ENCODE measurements at regions not wholly inside any gene's neighbourhood (a gene's known extent, or its start where the extent isn't known, plus 50 kb on each side); places are given as distances from the start of the nearest gene placed in this dataset.
"Not testable (repeated sequence)": the region's sequence is repeated elsewhere in the genome, so short reads cannot be mapped to it uniquely, and the experiment has no call there.

DNA sequence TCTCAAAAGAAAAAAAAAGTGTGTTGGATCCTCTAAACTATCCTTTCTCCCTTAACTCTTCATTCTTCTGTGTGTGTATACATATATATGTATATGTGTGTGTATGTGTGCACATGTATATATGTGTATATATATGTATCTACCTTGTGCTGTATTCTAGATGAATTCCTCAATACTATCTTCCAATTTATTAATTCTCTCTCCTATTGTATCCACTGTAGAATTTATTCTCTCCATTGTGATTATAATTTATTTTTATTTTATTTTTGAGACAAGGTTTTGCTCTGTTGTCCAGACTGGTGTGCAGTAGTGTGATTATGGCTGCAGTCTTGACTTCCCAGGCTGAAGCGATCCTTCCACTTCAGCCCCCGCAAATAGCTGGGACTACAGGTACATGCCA is 147.1 kb upstream of the ZNF618 start:
- Mint-ChIP-seq H3K27ac (no peak overlapping the region), H3K9me3 (peaks cover 4% of the 10 kb centered on the region), H3K4me3 (no peak overlapping the region), H3K36me3 (ENCODE audit: low read depth) (no peaks in the 10 kb centered on the region), H3K4me1 (ENCODE audit: low read depth) (no peaks in the 10 kb centered on the region), H3K27me3 (ENCODE audit: low read depth) (peaks cover 4% of the 10 kb centered on the region)
- DNase-seq (ENCODE audit: low spot score): no peak

DNA sequence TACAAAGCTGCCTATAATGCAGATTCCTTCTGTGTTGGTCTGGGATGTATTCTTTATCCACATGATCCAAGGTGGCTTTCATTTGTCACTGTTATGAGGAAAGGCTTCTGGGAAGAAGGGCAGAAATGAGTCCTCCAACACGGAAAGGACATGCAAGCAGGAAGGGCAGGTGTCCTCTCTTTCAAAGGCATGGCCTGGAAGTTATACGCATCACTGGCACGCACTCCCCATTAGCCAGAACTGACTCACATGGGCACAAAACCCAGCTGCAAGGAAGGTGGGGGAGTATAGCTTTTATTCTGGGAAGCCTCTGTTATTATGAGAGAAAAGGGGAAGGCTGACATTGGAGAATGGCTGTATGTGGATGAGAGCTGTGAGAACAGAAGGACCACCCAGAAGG is 141.3 kb upstream of the ZNF618 start:
- Mint-ChIP-seq H3K4me3 (no peak overlapping the region), H3K9me3 (no peaks in the 10 kb centered on the region), H3K27ac (no peak overlapping the region), H3K4me1 (ENCODE audit: low read depth) (no peaks in the 10 kb centered on the region), H3K36me3 (ENCODE audit: low read depth) (no peaks in the 10 kb centered on the region), H3K27me3 (ENCODE audit: low read depth) (no peaks in the 10 kb centered on the region)
- no peak for DNase-seq (ENCODE audit: low spot score)

DNA sequence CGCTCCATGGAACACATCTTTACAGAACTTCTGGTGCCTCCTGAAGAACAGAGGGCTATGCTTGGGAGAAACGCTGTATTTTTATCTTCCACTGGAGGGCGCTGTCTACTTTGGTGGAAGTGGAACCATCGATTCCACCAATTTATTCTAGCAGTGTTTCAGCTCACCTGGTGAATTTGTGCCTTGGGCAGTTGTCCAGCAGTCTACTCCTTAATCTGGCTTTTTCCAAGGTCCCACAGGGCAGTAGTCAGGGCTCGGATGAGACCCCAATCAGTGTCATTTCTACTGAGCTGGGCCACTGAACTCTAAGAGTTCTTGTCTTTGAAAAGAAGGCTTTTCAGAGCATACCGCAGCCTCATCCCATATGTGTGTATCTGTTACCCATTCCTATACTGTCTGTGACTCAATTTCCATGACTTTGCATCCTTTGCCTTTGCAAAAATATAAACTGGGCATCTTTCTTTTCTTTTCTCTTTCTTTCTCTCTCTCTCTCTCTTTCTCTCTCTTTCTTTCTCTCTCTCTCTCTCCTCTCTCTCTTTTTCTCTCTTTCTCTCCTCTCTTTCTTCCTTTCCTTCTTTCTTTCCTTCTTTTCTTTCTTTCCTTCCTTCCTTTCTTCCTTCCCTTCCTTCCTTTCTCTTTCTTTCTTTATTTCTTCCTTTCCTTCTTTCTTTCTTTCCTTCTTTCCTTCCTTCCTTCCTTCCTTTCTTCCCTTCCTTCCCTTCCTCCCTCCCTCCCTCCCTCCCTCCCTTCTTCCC is 138.4 kb upstream of the ZNF618 start:
- no peaks in the 10 kb centered on the region for H3K27me3 Mint-ChIP-seq (ENCODE audit: low read depth)
- H3K27ac Mint-ChIP-seq: no peak overlapping the region
- DNase-seq (ENCODE audit: low spot score): peak; percentile 15
- H3K9me3 Mint-ChIP-seq: peaks cover 4% of the 10 kb centered on the region
- H3K4me1 Mint-ChIP-seq (ENCODE audit: low read depth): no peaks in the 10 kb centered on the region
- no peaks in the 10 kb centered on the region for H3K36me3 Mint-ChIP-seq (ENCODE audit: low read depth)
- H3K4me3 Mint-ChIP-seq: no peak overlapping the region

DNA sequence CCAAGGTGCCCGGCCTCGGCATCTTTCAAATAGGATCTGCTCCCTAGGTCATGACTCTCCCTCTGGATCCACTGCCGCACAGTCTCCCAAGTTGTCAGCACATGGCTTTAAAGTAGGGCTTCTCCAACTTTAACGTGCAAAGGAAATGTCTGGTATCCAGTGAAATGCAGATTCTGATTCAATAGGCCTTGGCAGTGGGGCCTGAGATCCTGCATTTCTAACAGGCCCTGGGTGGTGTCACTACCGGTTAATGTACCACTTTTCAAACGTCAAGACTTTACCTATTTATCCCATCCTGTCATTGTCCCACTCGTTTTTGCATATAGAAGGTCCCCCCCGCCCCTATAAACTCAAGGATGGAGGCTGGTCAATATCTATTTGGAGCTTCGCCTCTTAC is 137.6 kb upstream of the ZNF618 start:
- H3K27me3 Mint-ChIP-seq (ENCODE audit: low read depth): no peaks in the 10 kb centered on the region
- no peaks in the 10 kb centered on the region for H3K4me1 Mint-ChIP-seq (ENCODE audit: low read depth)
- H3K9me3 Mint-ChIP-seq: peaks cover 4% of the 10 kb centered on the region
- no peak overlapping the region for H3K4me3 Mint-ChIP-seq
- no peak for DNase-seq (ENCODE audit: low spot score)
- no peak overlapping the region for H3K27ac Mint-ChIP-seq
- no peaks in the 10 kb centered on the region for H3K36me3 Mint-ChIP-seq (ENCODE audit: low read depth)

DNA sequence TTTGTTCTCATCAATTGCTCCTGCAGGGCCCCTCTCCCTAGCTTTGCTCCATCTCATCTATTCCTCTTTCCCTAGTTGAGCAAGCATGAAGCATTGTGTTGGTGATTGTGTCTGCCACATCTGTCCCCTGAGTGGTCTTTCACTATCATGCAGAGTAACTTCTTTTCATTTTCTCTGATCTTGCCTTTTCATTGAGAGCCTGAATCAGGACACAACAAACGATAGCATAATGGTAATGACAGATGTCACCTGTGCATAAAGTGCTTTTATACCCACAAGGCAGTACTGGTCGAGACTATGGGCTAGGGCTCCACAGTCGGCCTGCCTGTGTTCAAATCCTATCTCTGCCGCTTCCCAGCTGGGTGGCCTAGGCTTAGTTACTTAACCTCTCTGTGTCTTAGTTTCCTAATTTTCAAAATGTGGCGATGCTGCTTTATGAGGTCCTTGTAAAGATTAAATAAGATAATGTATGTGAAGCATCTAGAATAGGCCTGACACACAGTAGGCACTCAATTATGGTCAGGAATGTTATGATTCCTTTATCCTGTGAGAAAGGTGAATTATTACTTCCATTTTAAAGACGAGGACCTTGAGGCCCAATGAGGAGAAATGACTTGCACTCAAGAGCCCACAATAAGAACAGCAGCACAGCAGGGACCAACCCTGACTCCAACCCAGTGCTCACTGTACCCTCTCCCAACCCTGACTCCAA is 137.1 kb upstream of the ZNF618 start:
- Mint-ChIP-seq H3K4me1 (ENCODE audit: low read depth) (no peaks in the 10 kb centered on the region), H3K36me3 (ENCODE audit: low read depth) (no peaks in the 10 kb centered on the region), H3K27me3 (ENCODE audit: low read depth) (no peaks in the 10 kb centered on the region), H3K27ac (no peak overlapping the region), H3K9me3 (peaks cover 4% of the 10 kb centered on the region), H3K4me3 (no peak overlapping the region)
- DNase-seq (ENCODE audit: low spot score): no peak

DNA sequence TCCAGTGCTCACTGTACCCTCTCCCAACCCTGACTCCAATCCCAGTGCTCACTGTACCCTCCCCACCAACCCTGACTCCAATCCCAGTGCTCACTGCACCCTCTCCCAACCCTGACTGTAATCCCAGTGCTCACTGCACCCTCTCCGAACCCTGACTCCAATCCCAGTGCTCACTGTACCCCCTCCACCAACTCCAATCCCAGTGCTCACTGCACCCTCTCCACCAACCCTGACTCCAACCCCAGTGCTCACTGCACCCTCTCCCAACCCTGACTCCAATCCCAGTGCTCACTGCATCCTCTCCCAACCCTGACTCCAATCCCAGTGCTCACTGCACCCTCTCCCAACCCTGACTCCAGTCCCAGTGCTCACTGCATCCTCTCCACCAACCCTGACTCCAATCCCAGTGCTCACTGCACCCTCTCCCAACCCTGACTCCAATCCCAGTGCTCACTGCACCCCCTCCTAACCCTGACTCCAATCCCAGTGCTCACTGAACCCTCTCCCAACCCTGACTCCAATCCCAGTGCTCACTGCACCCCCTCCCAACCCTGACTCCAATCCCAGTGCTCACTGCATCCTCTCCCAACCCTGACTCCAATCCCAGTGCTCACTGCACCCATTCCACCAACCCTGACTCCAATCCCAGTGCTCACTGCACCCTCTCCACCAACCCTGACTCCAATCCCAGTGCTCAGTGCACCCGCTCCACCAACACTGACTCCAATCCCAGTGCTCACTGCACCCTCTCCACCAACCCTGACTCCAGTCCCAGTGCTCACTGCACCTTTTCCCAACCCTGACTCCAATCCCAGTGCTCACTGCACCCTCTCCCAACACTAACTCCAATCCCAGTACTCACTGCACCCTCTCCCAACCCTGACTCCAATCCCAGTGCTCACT is 136.3 kb upstream of the ZNF618 start:
- not testable (repeated sequence) for H3K9me3 Mint-ChIP-seq; H3K27me3 Mint-ChIP-seq (ENCODE audit: low read depth); DNase-seq (ENCODE audit: low spot score); H3K27ac Mint-ChIP-seq; H3K4me1 Mint-ChIP-seq (ENCODE audit: low read depth); H3K36me3 Mint-ChIP-seq (ENCODE audit: low read depth); H3K4me3 Mint-ChIP-seq

DNA sequence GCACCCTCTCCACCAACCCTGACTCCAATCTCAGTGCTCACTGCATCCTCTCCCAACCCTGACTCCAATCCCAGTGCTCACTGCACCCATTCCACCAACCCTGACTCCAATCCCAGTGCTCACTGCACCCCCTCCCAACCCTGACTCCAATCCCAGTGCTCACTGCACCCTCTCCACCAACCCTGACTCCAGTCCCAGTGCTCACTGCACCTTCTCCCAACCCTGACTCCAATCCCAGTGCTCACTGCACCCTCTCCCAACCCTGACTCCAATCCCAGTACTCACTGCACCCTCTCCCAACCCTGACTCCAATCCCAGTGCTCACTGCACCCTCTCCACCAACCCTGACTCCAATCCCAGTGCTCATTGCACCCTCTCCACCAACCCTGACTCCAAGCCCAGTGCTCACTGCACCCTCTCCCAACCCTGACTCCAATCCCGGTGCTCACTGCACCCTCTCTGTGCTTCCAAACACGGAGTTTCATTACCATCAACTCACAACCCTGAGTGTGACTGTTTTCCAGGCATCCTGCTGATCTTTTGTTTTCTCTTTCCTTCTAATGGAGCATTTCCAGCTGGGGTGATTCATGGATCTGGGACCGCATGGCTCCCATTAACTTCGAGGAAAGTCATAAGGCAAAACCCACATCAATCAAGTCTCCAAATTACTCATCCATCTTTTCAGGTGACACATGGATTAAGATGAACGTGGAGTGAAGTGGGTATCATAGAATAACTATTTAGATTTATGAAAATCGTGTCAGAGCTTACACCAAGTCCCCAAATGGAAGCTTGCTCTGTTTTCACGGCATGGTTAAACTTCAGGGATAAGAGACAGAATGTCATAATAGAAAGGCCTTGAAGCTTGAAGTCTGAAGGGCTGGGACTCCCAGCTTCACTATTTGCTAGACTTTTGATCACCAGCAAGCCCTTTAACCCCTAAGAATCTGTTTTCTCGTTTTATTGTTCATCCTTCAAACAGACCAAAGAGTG is 135.3 kb upstream of the ZNF618 start:
- not testable (repeated sequence) for H3K27me3 Mint-ChIP-seq (ENCODE audit: low read depth); H3K9me3 Mint-ChIP-seq; H3K36me3 Mint-ChIP-seq (ENCODE audit: low read depth); H3K4me1 Mint-ChIP-seq (ENCODE audit: low read depth); DNase-seq (ENCODE audit: low spot score); H3K4me3 Mint-ChIP-seq; H3K27ac Mint-ChIP-seq

DNA sequence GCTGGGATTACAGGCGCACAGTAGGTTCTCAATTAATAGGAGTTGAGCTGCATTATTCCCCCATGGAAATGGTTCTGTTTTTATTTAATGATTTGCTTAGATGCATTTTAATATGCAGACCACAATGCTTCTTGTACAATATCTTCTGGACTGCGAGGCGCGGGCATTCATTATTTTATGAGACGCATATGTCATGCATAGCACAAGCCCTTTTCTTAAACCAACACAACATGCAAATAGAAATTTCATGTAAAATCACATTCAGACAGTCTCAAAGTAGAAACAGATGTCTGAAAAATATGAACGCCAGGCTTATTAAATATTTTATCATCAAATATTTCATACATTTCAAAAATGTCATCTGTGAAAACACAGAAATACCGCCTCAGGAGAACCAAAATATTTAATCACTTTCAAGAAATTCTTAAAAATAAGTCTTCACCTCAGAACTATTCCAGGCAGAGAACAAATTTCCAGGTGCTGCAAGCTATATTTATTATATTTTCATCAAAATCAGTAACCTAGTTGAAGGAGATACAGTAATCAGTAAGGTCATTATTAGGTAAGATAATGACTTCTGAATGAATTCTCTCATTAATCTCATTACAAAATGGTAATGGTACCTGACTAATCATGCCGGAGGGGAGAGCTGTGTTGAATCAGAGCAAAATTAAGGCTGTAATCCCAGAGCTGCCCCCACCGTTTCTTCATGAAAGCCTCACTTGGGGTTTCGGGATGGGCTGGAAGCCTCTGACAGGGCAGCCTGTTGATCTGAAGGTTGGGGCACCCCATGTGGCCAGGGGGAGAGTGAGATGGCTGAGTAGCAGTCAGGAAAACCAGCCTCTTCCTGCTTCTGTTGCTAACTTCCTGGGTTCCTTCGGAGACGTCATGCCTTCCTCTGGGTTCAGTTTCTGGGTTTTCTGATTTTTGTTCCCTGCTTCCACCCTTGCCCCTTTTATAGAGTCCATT is 133.9 kb upstream of the ZNF618 start:
- peaks cover 4% of the 10 kb centered on the region for H3K9me3 Mint-ChIP-seq
- H3K27ac Mint-ChIP-seq: no peak overlapping the region
- H3K27me3 Mint-ChIP-seq (ENCODE audit: low read depth): no peaks in the 10 kb centered on the region
- H3K4me1 Mint-ChIP-seq (ENCODE audit: low read depth): no peaks in the 10 kb centered on the region
- H3K36me3 Mint-ChIP-seq (ENCODE audit: low read depth): no peaks in the 10 kb centered on the region
- H3K4me3 Mint-ChIP-seq: no peak overlapping the region
- no peak for DNase-seq (ENCODE audit: low spot score)

DNA sequence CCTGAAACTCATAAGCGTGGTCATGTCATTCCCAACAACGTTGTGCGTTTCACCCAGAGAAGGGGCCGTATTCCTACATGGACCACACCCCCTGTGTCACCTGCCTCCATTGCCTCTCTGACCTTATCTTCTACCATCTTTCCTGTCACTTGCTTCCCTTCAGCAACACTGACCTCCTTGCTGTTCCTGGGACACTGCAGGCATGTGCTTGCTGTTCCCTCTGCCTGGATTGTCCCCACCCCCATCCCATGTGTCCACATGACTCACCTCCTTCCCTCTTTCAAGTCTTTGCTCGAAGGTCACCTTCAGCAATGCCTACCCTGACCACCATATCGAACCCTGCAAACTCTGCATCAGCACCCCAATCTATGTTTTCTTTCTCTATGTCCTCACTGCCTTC is 133.2 kb upstream of the ZNF618 start:
- H3K27ac Mint-ChIP-seq: no peak overlapping the region
- H3K36me3 Mint-ChIP-seq (ENCODE audit: low read depth): no peaks in the 10 kb centered on the region
- no peak overlapping the region for H3K4me3 Mint-ChIP-seq
- H3K4me1 Mint-ChIP-seq (ENCODE audit: low read depth): no peaks in the 10 kb centered on the region
- no peaks in the 10 kb centered on the region for H3K27me3 Mint-ChIP-seq (ENCODE audit: low read depth)
- peaks cover 10% of the 10 kb centered on the region for H3K9me3 Mint-ChIP-seq
- no peak for DNase-seq (ENCODE audit: low spot score)

DNA sequence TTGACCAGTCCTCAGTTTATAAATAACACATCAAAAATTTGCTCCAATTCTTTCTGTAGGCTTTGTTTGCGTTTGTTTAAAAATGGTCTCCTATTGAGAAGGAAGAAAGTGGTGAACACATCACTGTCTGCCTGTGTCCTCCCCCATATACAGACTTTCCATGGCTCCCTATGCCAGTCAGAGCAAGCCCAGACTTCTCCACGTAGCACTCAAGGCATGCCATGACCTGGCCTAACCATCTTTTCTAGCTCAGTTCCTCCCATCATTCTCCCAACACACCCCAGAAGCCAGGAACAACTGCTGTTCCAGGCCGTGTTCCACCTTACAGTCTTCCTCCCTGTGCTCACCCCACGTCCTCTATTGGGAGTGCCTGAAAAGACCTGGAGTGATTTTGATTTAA is 129.6 kb upstream of the ZNF618 start:
- no peak overlapping the region for H3K27ac Mint-ChIP-seq
- H3K4me3 Mint-ChIP-seq: no peak overlapping the region
- peaks cover 13% of the 10 kb centered on the region for H3K9me3 Mint-ChIP-seq
- H3K27me3 Mint-ChIP-seq (ENCODE audit: low read depth): peaks cover 3% of the 10 kb centered on the region
- DNase-seq (ENCODE audit: low spot score): no peak
- no peaks in the 10 kb centered on the region for H3K36me3 Mint-ChIP-seq (ENCODE audit: low read depth)
- no peaks in the 10 kb centered on the region for H3K4me1 Mint-ChIP-seq (ENCODE audit: low read depth)

DNA sequence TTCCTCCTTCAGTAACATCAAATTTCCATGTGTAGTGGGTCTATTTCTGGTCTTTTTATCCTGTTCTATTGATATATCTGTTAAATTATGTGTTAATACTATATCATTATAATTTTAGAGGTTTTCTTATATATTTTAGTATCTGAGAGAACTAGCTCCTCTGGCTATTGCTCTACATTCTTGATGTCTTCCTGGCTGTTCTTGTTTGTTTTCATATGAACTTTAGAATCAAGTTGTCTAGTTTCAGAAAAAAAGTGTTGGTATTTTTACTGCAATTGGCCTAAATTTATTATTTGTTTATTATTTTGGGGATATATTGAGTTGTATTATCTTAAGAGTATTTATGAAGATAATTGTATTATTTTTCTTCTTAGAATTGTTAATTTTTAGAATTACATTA is 128.0 kb upstream of the ZNF618 start:
- H3K9me3 Mint-ChIP-seq: peaks cover 13% of the 10 kb centered on the region
- H3K4me1 Mint-ChIP-seq (ENCODE audit: low read depth): no peaks in the 10 kb centered on the region
- no peak overlapping the region for H3K27ac Mint-ChIP-seq
- H3K36me3 Mint-ChIP-seq (ENCODE audit: low read depth): no peaks in the 10 kb centered on the region
- no peak for DNase-seq (ENCODE audit: low spot score)
- H3K4me3 Mint-ChIP-seq: no peak overlapping the region
- peaks cover 8% of the 10 kb centered on the region for H3K27me3 Mint-ChIP-seq (ENCODE audit: low read depth)

DNA sequence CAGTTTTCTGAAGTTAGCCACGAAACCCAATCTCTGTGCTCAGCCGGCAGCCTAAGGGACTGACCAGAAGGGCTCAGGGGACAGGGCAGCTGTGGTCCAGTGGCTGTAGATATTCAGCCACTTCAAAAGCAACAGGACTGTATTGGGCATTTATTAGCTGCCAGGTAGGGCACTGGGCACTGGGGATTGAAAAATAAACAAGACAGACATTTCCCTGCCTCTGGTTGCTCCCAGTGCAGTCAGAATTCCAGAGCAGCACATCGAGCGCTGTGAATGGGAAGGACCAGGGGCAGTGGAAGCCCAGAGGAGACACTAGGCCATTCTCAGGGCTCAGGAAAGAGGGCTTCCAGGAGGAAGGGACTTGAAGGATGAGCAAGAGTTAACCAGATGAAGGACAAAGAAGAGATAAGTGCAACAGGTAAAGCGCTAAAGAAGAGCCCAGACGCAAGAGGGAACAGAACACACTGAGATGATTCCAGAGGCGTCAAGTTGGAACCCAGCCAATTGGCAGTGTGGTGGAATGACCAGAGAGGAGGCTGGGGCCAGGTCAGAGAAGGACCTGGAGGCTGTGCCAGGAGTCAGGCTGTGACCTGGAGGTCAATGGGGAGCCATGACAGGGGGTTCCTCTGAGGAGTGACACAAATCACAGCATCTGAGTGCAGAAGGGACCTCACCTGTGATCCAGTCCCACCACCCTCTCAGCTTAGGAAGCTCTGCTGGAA is 122.5 kb upstream of the ZNF618 start:
- no peaks in the 10 kb centered on the region for H3K4me1 Mint-ChIP-seq (ENCODE audit: low read depth)
- peaks cover 6% of the 10 kb centered on the region for H3K9me3 Mint-ChIP-seq
- DNase-seq (ENCODE audit: low spot score): no peak
- H3K4me3 Mint-ChIP-seq: no peak overlapping the region
- H3K27ac Mint-ChIP-seq: no peak overlapping the region
- no peaks in the 10 kb centered on the region for H3K36me3 Mint-ChIP-seq (ENCODE audit: low read depth)
- H3K27me3 Mint-ChIP-seq (ENCODE audit: low read depth): peaks cover 8% of the 10 kb centered on the region
